ENCODE measurements at regions not wholly inside any gene's neighbourhood (a gene's known extent, or its start where the extent isn't known, plus 50 kb on each side); places are given as distances from the start of the nearest gene placed in this dataset.

- intact Hi-C loops (cut with micrococcal nuclease): no loop called here
Observed at GRCh38 chr6:113281431-113281830, 575.7 kb upstream of the MARCKS start.

GRCh38 chr6:113287396-113287795, 569.7 kb upstream of the MARCKS start:
- intact Hi-C loops (cut with micrococcal nuclease): no loop called here

GRCh38 chr6:113288409-113288808, 568.7 kb upstream of the MARCKS start:
- intact Hi-C loops (cut with micrococcal nuclease): no loop called here

GRCh38 chr6:113289166-113289565, 568.0 kb upstream of the MARCKS start:
- intact Hi-C loops (cut with micrococcal nuclease): no loop called here

- intact Hi-C loops (cut with micrococcal nuclease): no loop called here
Observed at GRCh38 chr6:113290684-113291083, 566.5 kb upstream of the MARCKS start.

- intact Hi-C loops (cut with micrococcal nuclease): no loop called here
Observed at GRCh38 chr6:113291751-113292445, 565.2 kb upstream of the MARCKS start.

- intact Hi-C loops (cut with micrococcal nuclease): no loop called here
Observed at GRCh38 chr6:113292646-113293422, 564.3 kb upstream of the MARCKS start.

GRCh38 chr6:113293423-113293740, 563.8 kb upstream of the MARCKS start:
- intact Hi-C loops (cut with micrococcal nuclease): no loop called here

GRCh38 chr6:113299531-113299930, 557.6 kb upstream of the MARCKS start:
- intact Hi-C loops (cut with micrococcal nuclease): no loop called here

GRCh38 chr6:113301651-113302050, 555.5 kb upstream of the MARCKS start:
- intact Hi-C loops (cut with micrococcal nuclease): no loop called here

- intact Hi-C loops (cut with micrococcal nuclease): no loop called here
Observed at GRCh38 chr6:113304116-113304515, 553.0 kb upstream of the MARCKS start.

GRCh38 chr6:113306552-113307145, 550.5 kb upstream of the MARCKS start:
- intact Hi-C loops (cut with micrococcal nuclease): loop anchor here (1.0 to 5.0 kb wide), 4 partner anchors 552 to 1124 kb away; no protein-coding TSS in a partner anchor

- intact Hi-C loops (cut with micrococcal nuclease): loop anchor here (5.0 kb wide), 1 partner anchor 1126 kb away; no protein-coding TSS in a partner anchor
Observed at GRCh38 chr6:113308266-113308665, 548.9 kb upstream of the MARCKS start.

- intact Hi-C loops (cut with micrococcal nuclease): no loop called here
Observed at GRCh38 chr6:113313841-113314240, 543.3 kb upstream of the MARCKS start.

GRCh38 chr6:113315165-113315564, 542.0 kb upstream of the MARCKS start:
- intact Hi-C loops (cut with micrococcal nuclease): no loop called here

- intact Hi-C loops (cut with micrococcal nuclease): no loop called here
Observed at GRCh38 chr6:113315879-113316278, 541.3 kb upstream of the MARCKS start.

- intact Hi-C loops (cut with micrococcal nuclease): no loop called here
Observed at GRCh38 chr6:113317442-113317841, 539.7 kb upstream of the MARCKS start.

- intact Hi-C loops (cut with micrococcal nuclease): no loop called here
Observed at GRCh38 chr6:113317891-113318574, 539.1 kb upstream of the MARCKS start.

GRCh38 chr6:113318575-113318917, 538.6 kb upstream of the MARCKS start:
- intact Hi-C loops (cut with micrococcal nuclease): no loop called here

- intact Hi-C loops (cut with micrococcal nuclease): no loop called here
Observed at GRCh38 chr6:113320653-113321052, 536.5 kb upstream of the MARCKS start.

GRCh38 chr6:113326781-113327180, 530.4 kb upstream of the MARCKS start:
- intact Hi-C loops (cut with micrococcal nuclease): no loop called here

- intact Hi-C loops (cut with micrococcal nuclease): no loop called here
Observed at GRCh38 chr6:113328886-113329381, 528.2 kb upstream of the MARCKS start.

Measured in T-helper 1 cell treated with Interleukin-12 subunit alpha and Interleukin-12 subunit beta and Interleukin-4 antibody, amounts not matched to agents 30 ng/mL and 1 ng/mL, for 36 hours (primary cell).